ENCODE measurements at regions not wholly inside any gene's neighbourhood (a gene's known extent, or its start where the extent isn't known, plus 50 kb on each side); places are given as distances from the start of the nearest gene placed in this dataset.

DNA sequence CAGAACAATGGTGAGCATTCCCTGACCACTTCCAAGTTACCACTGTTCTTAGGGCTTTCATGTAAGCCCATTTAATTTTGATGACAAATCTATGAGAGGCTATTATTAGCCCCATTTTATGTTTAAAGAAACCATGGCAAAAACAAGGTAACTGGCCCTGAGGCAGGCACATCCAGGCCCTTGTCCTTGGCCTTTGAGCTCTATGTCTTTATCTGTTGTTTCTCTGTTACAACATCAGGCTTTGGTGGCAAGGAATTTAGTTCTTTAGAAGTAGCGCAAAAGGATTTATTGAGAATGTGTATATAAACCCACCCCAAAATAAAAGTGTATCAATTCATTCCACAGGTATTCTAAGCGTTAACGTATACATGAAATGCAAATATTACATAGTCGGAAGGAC is 257.1 kb downstream of the HNMT start:
- H3K4me1 ChIP-seq (ENCODE audit: insufficient read depth, low read length) = no peaks in the 10 kb centered on the region
- H3K36me3 ChIP-seq (ENCODE audit: insufficient read depth, low read length) = no peaks in the 10 kb centered on the region
- H3K9ac ChIP-seq (ENCODE audit: low read depth, low read length) = no peak overlapping the region
- no peak overlapping the region for H2AFZ ChIP-seq (ENCODE audit: low read depth, low read length)
- DNase-seq (no peak), ATAC-seq (ENCODE audit: insufficient read depth, low read depth) (no peak)
- no peak overlapping the region for H3K4me3 ChIP-seq (ENCODE audit: low read depth in 1 of 2, low read length in 2 of 2)
- H3K9me3 ChIP-seq (ENCODE audit: insufficient read depth, low read length, severe bottlenecking) = no peaks in the 10 kb centered on the region
- no peaks in the 10 kb centered on the region for H3K27me3 ChIP-seq (ENCODE audit: insufficient read depth, low read length, poor library complexity)
- H3K79me2 ChIP-seq (ENCODE audit: insufficient read depth, low read length) = no peaks in the 10 kb centered on the region
- H3K27ac ChIP-seq (ENCODE audit: low read length) = no peak overlapping the region
- no peak overlapping the region for H3K4me2 ChIP-seq (ENCODE audit: insufficient read depth, low read length)
- no peak for TF ChIP-seq EZH2 (IDR thresholded peaks at IDR 0.05; ENCODE audit: borderline replicate concordance, low read depth, low read length, severe bottlenecking)
- TF ChIP-seq, protein P1, sequence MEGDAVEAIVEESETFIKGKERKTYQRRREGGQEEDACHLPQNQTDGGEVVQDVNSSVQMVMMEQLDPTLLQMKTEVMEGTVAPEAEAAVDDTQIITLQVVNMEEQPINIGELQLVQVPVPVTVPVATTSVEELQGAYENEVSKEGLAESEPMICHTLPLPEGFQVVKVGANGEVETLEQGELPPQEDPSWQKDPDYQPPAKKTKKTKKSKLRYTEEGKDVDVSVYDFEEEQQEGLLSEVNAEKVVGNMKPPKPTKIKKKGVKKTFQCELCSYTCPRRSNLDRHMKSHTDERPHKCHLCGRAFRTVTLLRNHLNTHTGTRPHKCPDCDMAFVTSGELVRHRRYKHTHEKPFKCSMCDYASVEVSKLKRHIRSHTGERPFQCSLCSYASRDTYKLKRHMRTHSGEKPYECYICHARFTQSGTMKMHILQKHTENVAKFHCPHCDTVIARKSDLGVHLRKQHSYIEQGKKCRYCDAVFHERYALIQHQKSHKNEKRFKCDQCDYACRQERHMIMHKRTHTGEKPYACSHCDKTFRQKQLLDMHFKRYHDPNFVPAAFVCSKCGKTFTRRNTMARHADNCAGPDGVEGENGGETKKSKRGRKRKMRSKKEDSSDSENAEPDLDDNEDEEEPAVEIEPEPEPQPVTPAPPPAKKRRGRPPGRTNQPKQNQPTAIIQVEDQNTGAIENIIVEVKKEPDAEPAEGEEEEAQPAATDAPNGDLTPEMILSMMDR (IDR thresholded peaks at IDR 0.05; ENCODE audit: borderline replicate concordance, extremely low read depth, low read length, poor library complexity, severe bottlenecking) = no peak
- no peaks in the 10 kb centered on the region for H4K20me1 ChIP-seq (ENCODE audit: insufficient read depth, low read length)

- Histone ChIP-seq H3K27ac (ENCODE audit: low read length) (no peak overlapping the region), H3K36me3 (ENCODE audit: insufficient read depth, low read length) (no peaks in the 10 kb centered on the region), H3K4me2 (ENCODE audit: insufficient read depth, low read length) (no peak overlapping the region), H2AFZ (ENCODE audit: low read depth, low read length) (no peak overlapping the region), H3K27me3 (ENCODE audit: insufficient read depth, low read length, poor library complexity) (no peaks in the 10 kb centered on the region), H3K9me3 (ENCODE audit: insufficient read depth, low read length, severe bottlenecking) (no peaks in the 10 kb centered on the region), H3K4me1 (ENCODE audit: insufficient read depth, low read length) (no peaks in the 10 kb centered on the region), H3K4me3 (ENCODE audit: low read depth in 1 of 2, low read length in 2 of 2) (no peak overlapping the region), H4K20me1 (ENCODE audit: insufficient read depth, low read length) (no peaks in the 10 kb centered on the region), H3K9ac (ENCODE audit: low read depth, low read length) (no peak overlapping the region), H3K79me2 (ENCODE audit: insufficient read depth, low read length) (no peaks in the 10 kb centered on the region)
- DNase-seq (no peak), ATAC-seq (ENCODE audit: insufficient read depth, low read depth) (no peak)
- TF ChIP-seq, protein P1 (IDR thresholded peaks at IDR 0.05; ENCODE audit: borderline replicate concordance, extremely low read depth, low read length, poor library complexity, severe bottlenecking) = no peak
- no peak for TF ChIP-seq EZH2 (IDR thresholded peaks at IDR 0.05; ENCODE audit: borderline replicate concordance, low read depth, low read length, severe bottlenecking)
These were observed 259.0 kb downstream of the HNMT start for GRCh38 chr2:138223319-138223718.

- Histone ChIP-seq H2AFZ (ENCODE audit: low read depth, low read length) (no peak overlapping the region), H3K4me3 (ENCODE audit: low read depth in 1 of 2, low read length in 2 of 2) (no peak overlapping the region), H3K9ac (ENCODE audit: low read depth, low read length) (no peak overlapping the region)
These were observed 262.9 kb downstream of the HNMT start for GRCh38 chr2:138227195-138227594.

More at GRCh38 chr2:138227195-138227594, 262.9 kb downstream of the HNMT start:
- DNase-seq = no peak
- TF ChIP-seq EZH2 (IDR thresholded peaks at IDR 0.05; ENCODE audit: borderline replicate concordance, low read depth, low read length, severe bottlenecking) = no peak
- TF ChIP-seq, protein P1 (IDR thresholded peaks at IDR 0.05; ENCODE audit: borderline replicate concordance, extremely low read depth, low read length, poor library complexity, severe bottlenecking) = no peak
- Histone ChIP-seq H3K4me1 (ENCODE audit: insufficient read depth, low read length) (no peaks in the 10 kb centered on the region), H4K20me1 (ENCODE audit: insufficient read depth, low read length) (no peaks in the 10 kb centered on the region), H3K27me3 (ENCODE audit: insufficient read depth, low read length, poor library complexity) (no peaks in the 10 kb centered on the region), H3K36me3 (ENCODE audit: insufficient read depth, low read length) (no peaks in the 10 kb centered on the region), H3K9me3 (ENCODE audit: insufficient read depth, low read length, severe bottlenecking) (no peaks in the 10 kb centered on the region), H3K27ac (ENCODE audit: low read length) (no peak overlapping the region), H3K4me2 (ENCODE audit: insufficient read depth, low read length) (no peak overlapping the region), H3K79me2 (ENCODE audit: insufficient read depth, low read length) (no peaks in the 10 kb centered on the region)
- no peak for ATAC-seq (ENCODE audit: insufficient read depth, low read depth)
